ENCODE measurements at regions not wholly inside any gene's neighbourhood (a gene's known extent, or its start where the extent isn't known, plus 50 kb on each side); places are given as distances from the start of the nearest gene placed in this dataset.
"Not testable (repeated sequence)": the region's sequence is repeated elsewhere in the genome, so short reads cannot be mapped to it uniquely, and the experiment has no call there.

- ATAC-seq = no peak
- H3K36me3 Mint-ChIP-seq = no peaks in the 10 kb centered on the region
- H3K4me1 Mint-ChIP-seq = no peaks in the 10 kb centered on the region
Measured at GRCh38 chr14:30035361-30035760, 107.7 kb upstream of the PRKD1 start.

DNA sequence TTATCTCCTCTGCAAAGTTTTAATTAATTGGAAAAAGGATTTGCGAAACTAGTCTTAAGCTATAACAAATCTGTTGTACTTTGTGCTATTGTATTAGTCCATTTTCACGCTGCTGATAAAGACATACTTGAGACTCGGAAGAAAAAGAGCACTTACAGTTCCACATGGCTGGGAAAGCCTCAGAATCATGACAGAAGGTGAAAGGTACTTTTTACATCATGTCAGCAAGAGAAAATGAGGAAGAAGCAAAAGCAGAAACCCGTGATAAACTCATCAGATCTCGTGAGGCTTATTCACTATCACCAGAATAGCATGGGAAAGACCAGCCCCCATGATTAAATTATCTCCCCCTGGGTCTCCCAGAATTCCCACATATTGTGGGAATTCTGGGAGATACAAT, 118.1 kb upstream of the PRKD1 start:
- no peaks in the 10 kb centered on the region for H3K4me1 Mint-ChIP-seq
- H3K4me3 Mint-ChIP-seq = no peak overlapping the region
- H3K27ac Mint-ChIP-seq = no peak overlapping the region
- H3K36me3 Mint-ChIP-seq = no peaks in the 10 kb centered on the region
- DNase-seq (ENCODE audit: low spot score in 2 of 2) = no peak
- peaks cover 17% of the 10 kb centered on the region for H3K9me3 Mint-ChIP-seq
- no peak for ATAC-seq

More at GRCh38 chr14:30035361-30035760, 107.7 kb upstream of the PRKD1 start:
- H3K4me3 Mint-ChIP-seq = no peak overlapping the region
- no peak overlapping the region for H3K27ac Mint-ChIP-seq
- no peak for DNase-seq (ENCODE audit: low spot score in 2 of 2)
- H3K9me3 Mint-ChIP-seq = peaks cover 29% of the 10 kb centered on the region

- H3K36me3 Mint-ChIP-seq = no peaks in the 10 kb centered on the region
Measured at GRCh38 chr14:30053103-30053502, 125.5 kb upstream of the PRKD1 start.

DNA sequence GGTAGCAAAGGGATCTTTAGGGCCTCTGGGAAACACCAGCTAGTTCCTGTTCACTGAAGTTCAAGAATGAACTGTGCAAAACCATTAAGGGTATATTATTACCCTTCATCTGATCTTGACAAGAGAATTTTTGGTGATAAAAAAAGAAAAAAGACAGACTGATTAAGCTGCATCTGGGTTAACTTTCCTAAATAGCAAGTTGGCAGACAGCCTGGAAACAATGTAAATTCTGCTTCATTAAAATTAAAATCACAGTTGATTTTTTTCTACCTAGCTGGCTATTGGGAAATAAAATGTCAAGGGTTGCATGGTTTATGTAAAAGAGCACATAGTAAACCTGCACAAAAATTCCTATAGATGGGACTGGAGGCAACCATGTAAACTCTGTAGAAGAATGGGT, 126.6 kb upstream of the PRKD1 start:
- no peak for DNase-seq (ENCODE audit: low spot score in 2 of 2)
- no peaks in the 10 kb centered on the region for H3K36me3 Mint-ChIP-seq
- peaks cover 19% of the 10 kb centered on the region for H3K9me3 Mint-ChIP-seq
- no peak overlapping the region for H3K27ac Mint-ChIP-seq
- no peaks in the 10 kb centered on the region for H3K4me1 Mint-ChIP-seq
- ATAC-seq = no peak
- H3K4me3 Mint-ChIP-seq = no peak overlapping the region

More at GRCh38 chr14:30053103-30053502, 125.5 kb upstream of the PRKD1 start:
- Mint-ChIP-seq H3K27ac (no peak overlapping the region), H3K4me3 (no peak overlapping the region), H3K9me3 (peaks cover 20% of the 10 kb centered on the region), H3K4me1 (no peaks in the 10 kb centered on the region)
- ATAC-seq = no peak
- DNase-seq (ENCODE audit: low spot score in 2 of 2) = no peak

- H3K4me1 Mint-ChIP-seq = no peaks in the 10 kb centered on the region
- H3K27ac Mint-ChIP-seq = no peak overlapping the region
- H3K9me3 Mint-ChIP-seq = peaks cover 17% of the 10 kb centered on the region
- H3K4me3 Mint-ChIP-seq = no peak overlapping the region
- no peak for ATAC-seq
- no peak for DNase-seq (ENCODE audit: low spot score in 2 of 2)
- H3K36me3 Mint-ChIP-seq = no peaks in the 10 kb centered on the region
Measured at GRCh38 chr14:30058401-30058800, 130.8 kb upstream of the PRKD1 start.

GRCh38 chr14:30063746-30064145, 136.1 kb upstream of the PRKD1 start:
- Mint-ChIP-seq H3K27ac (no peak overlapping the region), H3K4me3 (no peak overlapping the region), H3K36me3 (no peaks in the 10 kb centered on the region), H3K9me3 (peaks cover 17% of the 10 kb centered on the region), H3K4me1 (no peaks in the 10 kb centered on the region)
- DNase-seq (ENCODE audit: low spot score in 2 of 2) (no peak), ATAC-seq (no peak)

- DNase-seq (ENCODE audit: low spot score in 2 of 2) (no peak), ATAC-seq (no peak)
- H3K4me1 Mint-ChIP-seq = no peaks in the 10 kb centered on the region
- H3K27ac Mint-ChIP-seq = no peak overlapping the region
- peaks cover 22% of the 10 kb centered on the region for H3K9me3 Mint-ChIP-seq
- no peaks in the 10 kb centered on the region for H3K36me3 Mint-ChIP-seq
- H3K4me3 Mint-ChIP-seq = no peak overlapping the region
Measured at GRCh38 chr14:30064454-30064853, 136.8 kb upstream of the PRKD1 start.

DNA sequence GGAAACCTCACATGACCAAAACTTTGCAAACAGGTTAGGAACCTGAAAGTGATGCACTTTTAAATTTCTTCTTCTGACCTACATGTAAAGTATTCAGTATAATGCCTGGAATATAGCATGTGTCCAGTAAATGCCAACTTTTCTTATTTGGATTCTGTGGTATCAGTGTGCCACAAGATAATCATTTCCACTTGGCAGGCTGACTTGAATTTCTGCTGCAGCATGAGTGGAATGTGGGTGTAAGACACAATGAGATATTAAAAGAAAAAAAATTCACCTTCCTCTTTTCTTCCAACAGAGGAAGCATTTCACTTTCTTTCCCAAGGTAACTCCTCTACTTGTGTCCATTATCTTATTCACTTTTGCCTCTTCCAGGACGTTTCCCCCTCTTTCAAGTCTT, 141.9 kb upstream of the PRKD1 start:
- Mint-ChIP-seq H3K4me1 (no peaks in the 10 kb centered on the region), H3K36me3 (no peaks in the 10 kb centered on the region), H3K27ac (no peak overlapping the region), H3K4me3 (no peak overlapping the region), H3K9me3 (peaks cover 15% of the 10 kb centered on the region)
- ATAC-seq (no peak), DNase-seq (ENCODE audit: low spot score in 2 of 2) (no peak)

- H3K36me3 Mint-ChIP-seq; H3K4me3 Mint-ChIP-seq; H3K4me1 Mint-ChIP-seq; ATAC-seq; DNase-seq (ENCODE audit: low spot score in 2 of 2); H3K27ac Mint-ChIP-seq: not testable (repeated sequence)
- peaks cover 18% of the 10 kb centered on the region for H3K9me3 Mint-ChIP-seq
Measured at GRCh38 chr14:30072454-30072853, 144.8 kb upstream of the PRKD1 start.

- DNase-seq (ENCODE audit: low spot score in 2 of 2) = no peak
Measured at GRCh38 chr14:30077946-30078345, 150.3 kb upstream of the PRKD1 start.

DNA sequence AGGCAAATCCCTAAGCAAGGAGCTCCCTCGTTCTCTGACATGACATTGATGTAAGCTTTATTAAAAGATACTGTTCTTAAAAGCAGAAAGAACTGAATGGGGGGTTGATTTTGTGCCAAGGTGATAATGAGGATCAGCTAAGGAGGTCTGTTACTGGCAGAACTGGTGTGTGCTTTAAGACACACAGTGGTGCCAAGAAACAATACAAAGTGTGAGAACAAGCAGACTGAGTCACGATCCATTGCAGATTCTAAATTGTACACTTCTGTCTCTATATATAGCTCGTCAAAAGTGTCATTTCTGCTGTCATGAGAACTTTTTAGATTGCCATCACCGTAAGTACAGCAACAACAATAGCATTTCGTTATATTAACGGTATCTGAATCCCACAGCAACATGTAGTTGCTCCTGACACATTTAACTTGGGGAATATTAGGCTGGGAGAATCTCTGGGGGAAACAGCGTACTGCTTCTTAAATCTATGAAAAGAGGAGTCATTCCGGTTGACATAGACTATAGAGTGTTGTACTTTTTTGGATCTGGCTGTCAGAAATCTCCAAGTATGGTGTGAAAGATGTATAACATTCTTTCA, 151.3 kb upstream of the PRKD1 start:
- ATAC-seq (no peak), DNase-seq (ENCODE audit: low spot score in 2 of 2) (no peak)
- Mint-ChIP-seq H3K4me3 (no peak overlapping the region), H3K9me3 (peaks cover 7% of the 10 kb centered on the region), H3K36me3 (no peaks in the 10 kb centered on the region), H3K4me1 (no peaks in the 10 kb centered on the region), H3K27ac (no peak overlapping the region)

More at GRCh38 chr14:30077946-30078345, 150.3 kb upstream of the PRKD1 start:
- Mint-ChIP-seq H3K36me3 (no peaks in the 10 kb centered on the region), H3K27ac (no peak overlapping the region), H3K4me1 (no peaks in the 10 kb centered on the region), H3K9me3 (peaks cover 7% of the 10 kb centered on the region), H3K4me3 (no peak overlapping the region)
- ATAC-seq = no peak

- no peaks in the 10 kb centered on the region for H3K4me1 Mint-ChIP-seq
- no peak overlapping the region for H3K27ac Mint-ChIP-seq
- DNase-seq (ENCODE audit: low spot score in 2 of 2) (no peak), ATAC-seq (no peak)
- peaks cover 8% of the 10 kb centered on the region for H3K9me3 Mint-ChIP-seq
- no peak overlapping the region for H3K4me3 Mint-ChIP-seq
- no peaks in the 10 kb centered on the region for H3K36me3 Mint-ChIP-seq
Measured at GRCh38 chr14:30082486-30082885, 154.8 kb upstream of the PRKD1 start.

DNA sequence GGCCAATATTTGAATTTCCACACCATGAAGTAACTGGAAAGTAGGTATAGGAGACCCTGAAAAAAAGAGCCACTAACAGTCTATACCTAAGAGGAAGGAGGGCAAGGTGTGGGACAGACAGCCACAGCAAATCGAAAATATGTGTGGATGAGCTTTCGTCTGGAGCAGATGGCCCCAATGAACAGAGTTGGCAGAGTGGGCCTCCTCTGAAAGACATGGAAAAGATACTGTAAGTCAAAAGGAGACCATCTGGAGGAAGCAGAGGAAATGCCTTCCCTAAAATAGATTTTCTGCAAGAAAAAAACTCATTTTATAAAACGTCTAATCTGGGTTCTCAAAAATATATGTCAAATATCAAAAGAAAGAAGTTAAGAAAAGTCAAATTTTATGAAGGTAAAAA, 157.2 kb upstream of the PRKD1 start:
- no peaks in the 10 kb centered on the region for H3K36me3 Mint-ChIP-seq
- H3K9me3 Mint-ChIP-seq = peaks cover 21% of the 10 kb centered on the region
- DNase-seq (ENCODE audit: low spot score in 2 of 2) (no peak), ATAC-seq (no peak)
- no peaks in the 10 kb centered on the region for H3K4me1 Mint-ChIP-seq
- no peak overlapping the region for H3K4me3 Mint-ChIP-seq
- H3K27ac Mint-ChIP-seq = no peak overlapping the region

- Mint-ChIP-seq H3K4me3 (no peak overlapping the region), H3K27ac (no peak overlapping the region), H3K4me1 (no peaks in the 10 kb centered on the region), H3K9me3 (peaks cover 21% of the 10 kb centered on the region), H3K36me3 (no peaks in the 10 kb centered on the region)
- DNase-seq (ENCODE audit: low spot score in 2 of 2) = no peak
- ATAC-seq = no peak
Measured at GRCh38 chr14:30085943-30086342, 158.3 kb upstream of the PRKD1 start.

- ATAC-seq (no peak), DNase-seq (ENCODE audit: low spot score in 2 of 2) (no peak)
- Mint-ChIP-seq H3K9me3 (peaks cover 33% of the 10 kb centered on the region), H3K4me1 (no peaks in the 10 kb centered on the region), H3K27ac (no peak overlapping the region), H3K4me3 (no peak overlapping the region), H3K36me3 (no peaks in the 10 kb centered on the region)
Measured at GRCh38 chr14:30088620-30089019, 161.0 kb upstream of the PRKD1 start.

DNA sequence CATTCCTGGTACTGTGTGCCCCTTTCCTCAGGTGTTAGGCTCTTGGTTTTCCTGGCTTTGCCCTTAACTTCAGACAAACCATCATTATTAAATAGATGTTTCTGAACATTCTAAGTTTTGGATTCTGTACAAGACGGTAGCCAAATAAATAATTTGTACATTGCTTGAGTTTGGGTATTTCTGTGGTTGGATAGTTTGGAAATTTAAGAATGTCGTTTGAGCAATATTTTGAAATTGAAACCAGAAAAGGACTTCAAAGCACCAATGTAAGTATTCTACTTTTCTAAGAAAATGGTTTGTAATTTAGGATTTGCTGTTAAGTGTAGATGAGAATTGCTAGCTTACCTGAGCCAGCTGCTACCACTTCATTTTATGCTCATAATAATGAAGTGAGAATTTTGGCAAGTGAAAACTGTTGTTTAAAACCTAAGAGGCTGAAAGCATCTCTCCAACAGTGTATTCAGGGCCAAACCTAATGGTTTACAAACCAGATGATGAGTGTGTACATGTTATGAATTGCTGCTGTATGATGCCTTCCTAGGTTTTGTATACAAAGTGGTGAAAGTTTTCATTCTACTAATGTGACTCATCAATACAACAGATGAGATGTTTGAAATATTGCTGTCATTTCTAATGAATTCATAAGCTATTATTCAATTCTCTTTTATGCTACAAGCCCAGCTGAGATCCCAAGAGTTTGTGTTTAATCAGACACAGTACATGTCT, 181.5 kb upstream of the PRKD1 start:
- no peak for DNase-seq (ENCODE audit: low spot score in 2 of 2)
- Mint-ChIP-seq H3K4me3 (no peak overlapping the region), H3K9me3 (peaks cover 10% of the 10 kb centered on the region), H3K36me3 (no peaks in the 10 kb centered on the region), H3K27ac (no peak overlapping the region), H3K4me1 (no peaks in the 10 kb centered on the region)
- no peak for ATAC-seq

Data from stimulated activated effector memory CD8-positive, alpha-beta T cell treated with anti-CD3 and anti-CD28 coated beads, Interleukin-12 subunit alpha, Interleukin-12 subunit beta, amount 100 ng/mL, for 72 hours (primary cell).